Stimulated activated naive CD8-positive, alpha-beta T cell treated with anti-CD3 and anti-CD28 coated beads, Interleukin-15, amount 100 ng/mL, for 72 hours (primary cell): ENCODE measurements at regions not wholly inside any gene's neighbourhood (a gene's known extent, or its start where the extent isn't known, plus 50 kb on each side); places are given as distances from the start of the nearest gene placed in this dataset.
"Not testable (repeated sequence)": the region's sequence is repeated elsewhere in the genome, so short reads cannot be mapped to it uniquely, and the experiment has no call there.

Experiments used
- ATAC-seq: fragments of 150-1000 bp; cut with Tn5 transposase; 2 replicates; pipeline ENCODE4 v1.10.0; 2021; ENCODE audit warnings: mild to moderate bottlenecking, moderate library complexity
- DNase-seq, 2 donors: peaks; one replicate each; pipeline ENCODE4 v3.0.0; 2021 to 2022
- H3K27ac Mint-ChIP-seq, 2 donors: one replicate each; pipeline ENCODE4 v1.8.0; 2022; ENCODE audit warnings: mild to moderate bottlenecking in 2 of 2, mixed read lengths in 2 of 2, moderate library complexity in 2 of 2
- H3K27me3 Mint-ChIP-seq: one replicate; pipeline ENCODE4 v1.8.0; 2022; ENCODE audit warnings: mixed read lengths
- H3K4me1 Mint-ChIP-seq: one replicate; pipeline ENCODE4 v1.8.0; 2022; ENCODE audit warnings: mild to moderate bottlenecking, mixed read lengths
- H3K4me3 Mint-ChIP-seq, 2 donors: one replicate each; pipeline ENCODE4 v1.8.0; 2022; ENCODE audit warnings: mild to moderate bottlenecking in 2 of 2, mixed read lengths in 2 of 2, moderate library complexity in 1 of 2
- H3K9me3 Mint-ChIP-seq, 2 donors: one replicate each; pipeline ENCODE4 v1.8.0; 2022; ENCODE audit warnings: mixed read lengths in 2 of 2

DNA sequence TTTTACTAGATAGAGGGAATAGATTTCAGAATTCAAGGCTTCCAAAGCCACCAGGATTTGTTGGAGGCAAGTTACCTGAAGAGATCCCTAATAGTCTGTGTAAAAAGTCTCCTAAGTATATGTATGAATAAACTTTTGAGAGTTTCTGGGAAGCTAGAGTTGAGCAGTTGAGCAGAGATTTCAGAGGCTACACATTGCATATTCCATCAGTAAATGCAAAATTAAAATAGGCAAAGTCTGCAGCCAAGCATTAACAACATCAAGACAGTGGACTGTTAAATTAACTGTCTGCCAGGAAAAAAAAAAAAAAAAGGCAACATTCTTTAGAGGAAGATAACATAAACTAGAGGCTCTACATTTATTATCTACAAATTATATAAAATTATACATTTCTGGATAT, 420.4 kb upstream of the TMEFF2 start:
- H3K9me3 Mint-ChIP-seq: no peaks in the 10 kb centered on the region
- ATAC-seq: no peak
- no peaks in the 10 kb centered on the region for H3K27me3 Mint-ChIP-seq
- no peak overlapping the region for H3K27ac Mint-ChIP-seq
- no peak for DNase-seq
- no peak overlapping the region for H3K4me3 Mint-ChIP-seq
- H3K4me1 Mint-ChIP-seq: no peaks in the 10 kb centered on the region

DNA sequence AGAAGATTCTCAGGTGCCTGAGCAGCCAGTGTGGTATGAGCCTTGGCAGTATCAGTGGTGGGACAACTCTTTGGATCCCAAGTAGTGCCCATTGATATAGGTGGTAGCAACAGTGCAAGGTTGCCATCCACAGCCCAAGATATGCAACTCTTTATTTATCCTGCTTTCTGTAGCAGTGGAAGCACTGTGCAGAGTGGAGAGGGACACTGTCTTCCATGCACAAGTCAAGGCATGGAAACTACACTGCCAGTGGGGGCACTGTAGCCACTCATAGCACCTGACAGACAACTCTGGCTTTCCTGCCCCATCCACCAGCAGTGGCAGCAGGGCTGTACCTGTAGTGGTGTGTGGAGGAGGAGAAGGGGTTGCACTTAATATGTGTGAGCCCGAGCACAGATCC, 409.6 kb upstream of the TMEFF2 start:
- Mint-ChIP-seq H3K4me3 (no peak overlapping the region), H3K9me3 (no peaks in the 10 kb centered on the region), H3K27me3 (no peaks in the 10 kb centered on the region), H3K4me1 (no peaks in the 10 kb centered on the region), H3K27ac (no peak overlapping the region)
- peak; percentile 39 for ATAC-seq
- no peak for DNase-seq

- H3K9me3 Mint-ChIP-seq, H3K27ac Mint-ChIP-seq, H3K27me3 Mint-ChIP-seq, H3K4me1 Mint-ChIP-seq, DNase-seq, H3K4me3 Mint-ChIP-seq: not testable (repeated sequence)
- peak; percentile 57 for ATAC-seq
Measured at GRCh38 chr2:192598649-192599048, 403.9 kb upstream of the TMEFF2 start.

GRCh38 chr2:192593561-192593960, 398.8 kb upstream of the TMEFF2 start:
- no peak overlapping the region for H3K4me3 Mint-ChIP-seq

GRCh38 chr2:192591617-192592016, 396.9 kb upstream of the TMEFF2 start:
- ATAC-seq: no peak
- H3K27ac Mint-ChIP-seq: no peak overlapping the region
- no peak for DNase-seq
- no peaks in the 10 kb centered on the region for H3K27me3 Mint-ChIP-seq
- peaks cover 0 to 3% of the 10 kb centered on the region in 2 donors for H3K9me3 Mint-ChIP-seq
- H3K4me3 Mint-ChIP-seq: no peak overlapping the region
- H3K4me1 Mint-ChIP-seq: no peaks in the 10 kb centered on the region

More at GRCh38 chr2:192593561-192593960, 398.8 kb upstream of the TMEFF2 start:
- Mint-ChIP-seq H3K4me1 (no peaks in the 10 kb centered on the region), H3K27me3 (no peaks in the 10 kb centered on the region), H3K27ac (no peak overlapping the region), H3K9me3 (peaks cover 0 to 3% of the 10 kb centered on the region in 2 donors)
- no peak for ATAC-seq
- no peak for DNase-seq

GRCh38 chr2:192585418-192585817, 390.7 kb upstream of the TMEFF2 start:
- Mint-ChIP-seq H3K4me3 (no peak overlapping the region), H3K27me3 (no peaks in the 10 kb centered on the region), H3K27ac (no peak overlapping the region), H3K4me1 (no peaks in the 10 kb centered on the region), H3K9me3 (no peaks in the 10 kb centered on the region)
- DNase-seq (no peak), ATAC-seq (no peak)

GRCh38 chr2:192584976-192585375, 390.2 kb upstream of the TMEFF2 start:
- no peak for DNase-seq
- Mint-ChIP-seq H3K9me3 (no peaks in the 10 kb centered on the region), H3K4me1 (no peaks in the 10 kb centered on the region), H3K27ac (no peak overlapping the region), H3K27me3 (no peaks in the 10 kb centered on the region), H3K4me3 (no peak overlapping the region)
- ATAC-seq: no peak

DNA sequence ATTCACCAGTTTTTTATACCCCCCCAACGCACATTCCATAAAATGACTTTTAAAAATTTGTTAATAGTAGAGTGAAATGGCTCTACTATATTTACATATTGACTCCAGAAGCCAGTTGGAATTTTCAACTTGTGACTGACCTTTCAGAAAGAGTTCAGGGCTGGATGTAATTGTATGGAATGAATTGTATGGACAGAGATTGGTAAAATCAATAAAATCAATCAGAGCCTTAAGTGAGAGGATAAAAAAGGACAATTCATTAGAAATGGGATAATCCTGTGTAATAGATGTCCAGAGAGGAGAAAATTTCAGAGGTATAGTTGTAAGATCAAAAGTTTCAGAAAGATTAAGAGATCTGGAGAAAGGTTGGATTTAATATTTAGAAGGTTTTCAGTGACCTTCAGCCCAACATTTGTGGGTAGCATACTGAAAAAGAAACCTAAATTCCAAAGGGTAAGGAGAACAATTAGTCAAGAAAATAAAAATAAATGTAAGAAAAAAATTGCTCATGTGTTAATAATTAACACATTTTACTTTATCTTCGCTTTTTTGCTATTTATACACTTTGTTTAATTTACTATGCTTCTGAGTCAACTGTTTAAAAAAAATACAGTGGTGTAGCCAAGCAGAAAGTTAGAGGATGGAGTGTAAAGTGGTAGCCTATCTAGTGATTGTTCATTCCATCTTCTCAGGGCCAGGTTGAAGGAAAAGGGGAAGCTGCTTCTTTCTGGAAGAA, 385.4 kb upstream of the TMEFF2 start:
- H3K4me3 Mint-ChIP-seq: no peak overlapping the region
- no peak for DNase-seq
- H3K27me3 Mint-ChIP-seq: no peaks in the 10 kb centered on the region
- no peaks in the 10 kb centered on the region for H3K9me3 Mint-ChIP-seq
- no peak overlapping the region for H3K27ac Mint-ChIP-seq
- H3K4me1 Mint-ChIP-seq: no peaks in the 10 kb centered on the region
- ATAC-seq: no peak

DNA sequence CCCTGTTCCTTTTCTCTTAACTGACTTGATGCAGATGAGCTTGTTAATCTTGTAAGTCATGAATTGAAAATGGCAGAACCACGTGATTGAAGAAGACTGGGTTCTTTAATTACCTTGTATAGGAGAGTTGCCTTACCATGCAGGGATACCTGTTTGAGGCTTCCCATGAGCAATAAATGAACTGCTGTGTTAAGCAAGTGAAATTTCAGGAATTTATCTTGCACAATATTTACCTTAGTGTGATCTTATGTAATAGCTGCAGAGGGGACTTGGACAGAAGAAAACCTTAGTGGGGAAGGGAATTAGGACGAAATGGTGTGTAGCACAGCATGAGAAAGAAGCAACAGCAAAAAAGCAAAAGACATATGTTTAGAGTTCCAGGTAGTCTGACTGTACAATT, 384.0 kb upstream of the TMEFF2 start:
- Mint-ChIP-seq H3K4me3 (no peak overlapping the region), H3K27ac (no peak overlapping the region)

DNA sequence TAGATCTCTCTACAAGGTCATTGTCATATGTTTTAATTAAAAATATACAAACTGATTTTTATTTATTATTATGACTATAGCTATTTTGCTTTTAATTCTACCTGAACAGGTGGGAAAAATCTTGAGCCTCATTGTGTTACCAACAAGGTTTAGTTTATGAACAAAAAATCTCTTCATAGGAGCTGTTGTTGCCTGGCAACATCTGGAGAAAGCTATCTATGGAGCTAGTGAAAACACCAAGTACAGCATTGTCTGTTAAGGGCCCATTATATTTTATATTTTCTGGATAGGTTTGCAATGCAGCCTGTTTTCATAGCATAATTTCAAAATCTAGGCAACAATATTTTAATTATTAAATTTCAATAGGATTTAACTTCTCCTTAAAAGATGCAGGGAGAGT, 383.0 kb upstream of the TMEFF2 start:
- Mint-ChIP-seq H3K27ac (no peak overlapping the region), H3K4me1 (no peaks in the 10 kb centered on the region), H3K9me3 (no peaks in the 10 kb centered on the region), H3K4me3 (no peak overlapping the region), H3K27me3 (no peaks in the 10 kb centered on the region)
- no peak for DNase-seq
- ATAC-seq: no peak

More for the DNA sequence above, 384.0 kb upstream of the TMEFF2 start:
- Mint-ChIP-seq H3K4me1 (no peaks in the 10 kb centered on the region), H3K27me3 (no peaks in the 10 kb centered on the region), H3K9me3 (no peaks in the 10 kb centered on the region)
- no peak for DNase-seq
- no peak for ATAC-seq

- no peaks in the 10 kb centered on the region for H3K27me3 Mint-ChIP-seq
- no peak for DNase-seq
Measured at GRCh38 chr2:192574552-192574951, 379.8 kb upstream of the TMEFF2 start.

GRCh38 chr2:192571636-192572035, 376.9 kb upstream of the TMEFF2 start:
- no peak overlapping the region for H3K4me3 Mint-ChIP-seq
- no peak for DNase-seq
- no peaks in the 10 kb centered on the region for H3K4me1 Mint-ChIP-seq
- no peak for ATAC-seq
- H3K27ac Mint-ChIP-seq: no peak overlapping the region
- no peaks in the 10 kb centered on the region for H3K9me3 Mint-ChIP-seq
- H3K27me3 Mint-ChIP-seq: no peaks in the 10 kb centered on the region

More at GRCh38 chr2:192574552-192574951, 379.8 kb upstream of the TMEFF2 start:
- Mint-ChIP-seq H3K4me3 (no peak overlapping the region), H3K4me1 (no peaks in the 10 kb centered on the region), H3K27ac (no peak overlapping the region), H3K9me3 (no peaks in the 10 kb centered on the region)
- ATAC-seq: no peak

DNA sequence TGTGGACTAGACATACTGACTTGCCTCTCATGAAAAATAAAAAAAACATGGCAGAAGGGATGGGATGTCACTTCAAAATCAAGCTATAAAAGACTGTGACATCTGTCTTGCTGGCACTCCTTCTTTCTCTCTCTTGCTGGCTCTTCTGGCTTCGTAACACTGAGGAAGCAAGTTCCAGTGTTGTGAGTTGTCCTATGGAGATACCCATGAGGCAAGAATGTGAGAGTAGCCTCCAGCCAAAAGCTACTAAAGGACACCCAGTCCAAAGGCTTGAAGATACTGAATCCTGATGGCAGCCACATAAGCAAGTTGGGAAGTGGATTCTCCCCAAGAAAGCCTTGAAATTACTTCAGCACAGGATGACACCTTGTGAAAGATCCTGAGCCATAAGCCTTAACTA, 376.1 kb upstream of the TMEFF2 start:
- H3K27ac Mint-ChIP-seq: no peak overlapping the region
- no peaks in the 10 kb centered on the region for H3K27me3 Mint-ChIP-seq
- no peaks in the 10 kb centered on the region for H3K9me3 Mint-ChIP-seq
- H3K4me3 Mint-ChIP-seq: no peak overlapping the region
- DNase-seq: no peak
- no peak for ATAC-seq
- no peaks in the 10 kb centered on the region for H3K4me1 Mint-ChIP-seq

- H3K27me3 Mint-ChIP-seq: no peaks in the 10 kb centered on the region
- no peak overlapping the region for H3K27ac Mint-ChIP-seq
- H3K4me3 Mint-ChIP-seq: no peak overlapping the region
- ATAC-seq (no peak), DNase-seq (no peak)
- H3K9me3 Mint-ChIP-seq: no peaks in the 10 kb centered on the region
- no peaks in the 10 kb centered on the region for H3K4me1 Mint-ChIP-seq
Measured at GRCh38 chr2:192566863-192567262, 372.1 kb upstream of the TMEFF2 start.

DNA sequence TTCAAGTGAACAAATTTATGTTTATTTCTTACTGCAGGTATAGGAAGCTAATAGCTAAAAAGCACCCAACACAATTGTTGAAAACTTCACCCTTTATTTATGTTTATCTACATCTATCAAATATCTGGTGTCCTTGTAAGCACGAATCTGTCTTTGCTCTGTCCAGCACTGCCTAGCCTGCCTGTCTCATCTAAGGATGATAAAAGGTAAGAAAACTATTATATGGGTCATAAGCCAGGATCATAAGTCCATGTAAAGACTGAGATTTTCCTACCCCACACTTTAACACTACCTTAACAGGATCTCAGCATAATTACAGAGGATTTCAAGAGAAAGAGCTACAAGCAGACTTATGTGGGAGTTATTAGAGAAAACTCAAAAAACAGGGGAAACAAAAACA, 365.6 kb upstream of the TMEFF2 start:
- H3K27me3 Mint-ChIP-seq: no peaks in the 10 kb centered on the region
- H3K4me3 Mint-ChIP-seq: no peak overlapping the region
- H3K9me3 Mint-ChIP-seq: no peaks in the 10 kb centered on the region
- DNase-seq (no peak), ATAC-seq (no peak)
- H3K4me1 Mint-ChIP-seq: no peaks in the 10 kb centered on the region
- no peak overlapping the region for H3K27ac Mint-ChIP-seq

- Mint-ChIP-seq H3K9me3 (no peaks in the 10 kb centered on the region), H3K27ac (no peak overlapping the region), H3K27me3 (no peaks in the 10 kb centered on the region), H3K4me1 (no peaks in the 10 kb centered on the region), H3K4me3 (no peak overlapping the region)
- ATAC-seq (no peak), DNase-seq (no peak)
Measured at GRCh38 chr2:192559587-192559986, 364.9 kb upstream of the TMEFF2 start.

- no peaks in the 10 kb centered on the region for H3K4me1 Mint-ChIP-seq
- ATAC-seq (no peak), DNase-seq (no peak)
- no peaks in the 10 kb centered on the region for H3K9me3 Mint-ChIP-seq
- no peak overlapping the region for H3K4me3 Mint-ChIP-seq
- H3K27ac Mint-ChIP-seq: no peak overlapping the region
- H3K27me3 Mint-ChIP-seq: no peaks in the 10 kb centered on the region
Measured at GRCh38 chr2:192558637-192559036, 363.9 kb upstream of the TMEFF2 start.
